Stomach (tissue), 8 donors: ENCODE measurements at regions not wholly inside any gene's neighbourhood (a gene's known extent, or its start where the extent isn't known, plus 50 kb on each side); places are given as distances from the start of the nearest gene placed in this dataset.
A peak's percentile ranks its signal among the peaks of the same experiment; 100 is the strongest.

Source experiments
- DNase-seq, 2 donors: peaks; one replicate each; pipeline versions ENCODE4 v3.0.0 to v3.0.0-alpha.2; 2013 to 2019
- H3K27ac ChIP-seq, 5 donors: fragments of 200-600 bp in 4 of 5; sonication (generic) in 4 of 5; one replicate each; pipeline ENCODE4 v1.5.1; 2013 to 2019; ENCODE audit warnings: mild to moderate bottlenecking in 1 of 5, moderate library complexity in 1 of 5
- H3K27me3 ChIP-seq, 3 donors: fragments of 200-600 bp; sonication (generic); one replicate each; pipeline ENCODE4 v1.5.1; 2017 to 2019; ENCODE audit warnings: mixed run types in 1 of 3
- H3K36me3 ChIP-seq, 4 donors: fragments of 200-600 bp; sonication (generic); 1 replicate in 3 of 4; 2 replicates in 1 of 4; pipeline ENCODE4 v1.5.1; 2016 to 2019
- H3K4me1 ChIP-seq, 4 donors: fragments of 200-600 bp; sonication (generic); one replicate each; pipeline ENCODE4 v1.5.1; 2016 to 2019
- H3K4me3 ChIP-seq, 4 donors: fragments of 200-600 bp; sonication (generic) in 3 of 4; one replicate each; pipeline ENCODE4 v1.5.1; 2016 to 2019; ENCODE audit warnings: mild to moderate bottlenecking in 1 of 4
- H3K9me3 ChIP-seq, 4 donors: fragments of 200-600 bp; sonication (generic); one replicate each; pipeline ENCODE4 v1.5.1; 2016 to 2019
- CTCF ChIP-seq, 7 experiments: fragments of 450-650 bp in 4 of 7; fragments of 200-600 bp in 3 of 7; sonication (generic) in 3 of 7; IDR thresholded peaks; one replicate each; pipeline ENCODE4 v1.5.1; 2016 to 2019; ENCODE audit warnings: antibody characterized with exemption in 7 of 7, control low read depth in 2 of 7, mild to moderate bottlenecking in 1 of 7
- EP300 ChIP-seq: sonication (generic); formaldehyde crosslinking; IDR thresholded peaks from one replicate; pipeline ENCODE4 v1.6.1; 2017; ENCODE audit warnings: antibody characterized with exemption
- POLR2A ChIP-seq, 4 donors: fragments of 450-650 bp; IDR thresholded peaks; one replicate each; pipeline ENCODE4 v1.6.1; 2016; ENCODE audit warnings: antibody characterized with exemption in 4 of 4, control low read depth in 2 of 4, mild to moderate bottlenecking in 1 of 4, moderate library complexity in 1 of 4
- POLR2AphosphoS5 ChIP-seq, 3 donors: sonication (generic); formaldehyde crosslinking; IDR thresholded peaks; one replicate each; pipeline ENCODE4 v1.6.1; 2016; ENCODE audit warnings: antibody characterized with exemption in 3 of 3
- WGBS, 5 donors: extraction: QIAGEN DNeasy Blood & Tissue Kit in 3 of 5; methylation state at CpG; one replicate each; pipeline versions ENCODE4 v1.1.5 to v1.1.7; 2013 to 2018; 5-methylcytosine and 5-hydroxymethylcytosine counted together
- intact Hi-C: fragments of 100-400 bp; cut with DNase I; formaldehyde crosslinking; loops from one replicate; pipeline ENCODE4 v1.15.1; 2023; ENCODE audit warnings: low total_unique reads
- donor health status: healthy with polysubstance abuse.
- donor health status: Bipolar disorder and iron deficiency.
- donor health status: healthy.

- peaks cover 0 to 28% (median 12%) of the 10 kb centered on the region in 4 donors for H3K4me1 ChIP-seq
- intact Hi-C loops: no loop called here
- DNase-seq: no peak
- TF ChIP-seq CTCF (IDR thresholded peaks at IDR 0.05) (no peak), POLR2AphosphoS5 (IDR thresholded peaks at IDR 0.05) (no peak), POLR2A (IDR thresholded peaks at IDR 0.05) (no peak), EP300 (no peak)
- no peaks in the 10 kb centered on the region for H3K36me3 ChIP-seq
- no peak overlapping the region for H3K27ac ChIP-seq
- WGBS, 5 donors: 78 to 99% (median 88%) methylated on average over 4 to 8 of the region's 8 CpGs
- peaks cover 0 to 10% (median 5%) of the 10 kb centered on the region in 4 donors for H3K9me3 ChIP-seq
- H3K27me3 ChIP-seq: no peaks in the 10 kb centered on the region
- no peak overlapping the region for H3K4me3 ChIP-seq
Observed at GRCh38 chrX:10055430-10055829, 88.3 kb downstream of the CLDN34 start.

- intact Hi-C loops: no loop called here
Observed at GRCh38 chrX:10062352-10062751, 94.4 kb upstream of the CLCN4 start.

GRCh38 chrX:10062980-10063379, 93.8 kb upstream of the CLCN4 start:
- Histone ChIP-seq H3K36me3 (peaks cover 0 to 10% (median 9%) of the 10 kb centered on the region in 4 donors), H3K9me3 (no peaks in the 10 kb centered on the region), H3K27me3 (no peaks in the 10 kb centered on the region), H3K4me1 (no peaks in the 10 kb centered on the region), H3K4me3 (no peak overlapping the region), H3K27ac (no peak overlapping the region)
- DNase-seq: no peak
- intact Hi-C loops: no loop called here
- no peak for TF ChIP-seq CTCF (IDR thresholded peaks at IDR 0.05)
- TF ChIP-seq POLR2A (IDR thresholded peaks at IDR 0.05): no peak
- no peak for TF ChIP-seq POLR2AphosphoS5 (IDR thresholded peaks at IDR 0.05)
- no peak for TF ChIP-seq EP300
- 36 to 71% (median 58%) methylated on average over 2 of the region's 2 CpGs for WGBS, 5 donors

More at GRCh38 chrX:10062352-10062751, 94.4 kb upstream of the CLCN4 start:
- no peaks in the 10 kb centered on the region for H3K4me1 ChIP-seq
- TF ChIP-seq POLR2AphosphoS5 (IDR thresholded peaks at IDR 0.05): no peak
- no peak for TF ChIP-seq POLR2A (IDR thresholded peaks at IDR 0.05)
- TF ChIP-seq EP300: no peak
- TF ChIP-seq CTCF (IDR thresholded peaks at IDR 0.05): no peak
- no peak overlapping the region for H3K4me3 ChIP-seq
- H3K9me3 ChIP-seq: no peaks in the 10 kb centered on the region
- peaks cover 0 to 4% (median 2%) of the 10 kb centered on the region in 4 donors for H3K36me3 ChIP-seq
- no peak for DNase-seq
- H3K27ac ChIP-seq: no peak overlapping the region
- H3K27me3 ChIP-seq: no peaks in the 10 kb centered on the region
- 49 to 69% (median 65%) methylated on average over 4 of the region's 4 CpGs for WGBS, 5 donors

- peaks cover 0 to 15% (median 13%) of the 10 kb centered on the region in 4 donors for H3K36me3 ChIP-seq
- 45 to 75% (median 64%) methylated on average over 10 to 11 of the region's 11 CpGs for WGBS, 5 donors
- intact Hi-C loops: no loop called here
- no peaks in the 10 kb centered on the region for H3K4me1 ChIP-seq
- H3K27ac ChIP-seq: no peak overlapping the region
- DNase-seq: peak in 1 of 2 donors; percentile 46
- TF ChIP-seq CTCF (IDR thresholded peaks at IDR 0.05) (no peak), POLR2A (IDR thresholded peaks at IDR 0.05) (no peak), POLR2AphosphoS5 (IDR thresholded peaks at IDR 0.05) (no peak), EP300 (no peak)
- no peak overlapping the region for H3K4me3 ChIP-seq
- H3K9me3 ChIP-seq: no peaks in the 10 kb centered on the region
- H3K27me3 ChIP-seq: no peaks in the 10 kb centered on the region
Observed at GRCh38 chrX:10064736-10065135, 92.0 kb upstream of the CLCN4 start.
